GM12878 (cell line): ENCODE measurements at regions not wholly inside any gene's neighbourhood (a gene's known extent, or its start where the extent isn't known, plus 50 kb on each side); places are given as distances from the start of the nearest gene placed in this dataset.

ENCODE experiments used
- ATAC-seq: fragments of 200-7000 bp; cut with Tn5 transposase; 3 replicates; pipeline ENCODE4 v1.9.1; 2020; ENCODE audit warnings: mild to moderate bottlenecking, moderate library complexity
- BruUV-seq: library from RNA; stranded (reverse); fragments of 400-500 nt; replicated peaks from 2 replicates; lab custom pipeline; 2021; lab: Mats Ljungman, UMichigan
- CTCF ChIA-PET: fragments of 300-600 bp; sonication (Branson Sonifier 250); formaldehyde crosslinking; extraction: SDS; loops from one replicate; lab custom pipeline; 2021; ENCODE audit warnings: inconsistent platforms; lab: Yijun Ruan, JAX
- POLR2A ChIA-PET: fragments of 350-600 bp; formaldehyde crosslinking; extraction: SDS; loops from one replicate; lab custom pipeline; 2021; ENCODE audit warnings: inconsistent platforms; lab: Charles Lee
- RAD21 ChIA-PET: fragments of 300-600 bp; sonication (Branson Sonifier 250); formaldehyde crosslinking; loops from one replicate; lab custom pipeline; 2023; ENCODE audit warnings: antibody characterized with exemption; ENCODE audit not compliant: unreplicated experiment; lab: Charles Lee
- SMC1A ChIA-PET: fragments of 300-600 bp; sonication (Branson Sonifier 250); formaldehyde crosslinking; loops from one replicate; lab custom pipeline; 2023; ENCODE audit not compliant: unreplicated experiment, uncharacterized antibody; lab: Charles Lee
- DNase-seq: peaks from one replicate; pipeline ENCODE4 v3.0.0-alpha.2; 2011; ENCODE audit warnings: low read depth, low spot score
- FAIRE-seq: peaks from 3 replicates; lab custom pipeline; 2011; peaks lifted over from hg19 to GRCh38; lab: Jason Lieb, UNC
- H2AFZ ChIP-seq: 2 replicates; pipeline ENCODE4 v1.6.0; 2011; ENCODE audit warnings: low read depth, low read length, control low read depth; ENCODE audit not compliant: control insufficient read depth
- H3K27ac ChIP-seq: 2 replicates; pipeline ENCODE4 v1.5.1; 2011; ENCODE audit warnings: control low read depth; ENCODE audit not compliant: control insufficient read depth, insufficient read depth
- H3K27me3 ChIP-seq, 2 experiments: replicated peaks in 1 of 2; 2 replicates each; pipeline versions ENCODE4 v1.6.0 to v1.6.1; 2011; ENCODE audit warnings: low read length in 1 of 2; ENCODE audit not compliant: control insufficient read depth in 2 of 2, insufficient read depth in 2 of 2
- H3K36me3 ChIP-seq, 2 experiments: 2 replicates each; pipeline ENCODE4 v1.5.1; 2011; ENCODE audit warnings: low read length in 1 of 2; ENCODE audit not compliant: control insufficient read depth in 2 of 2, insufficient read depth in 2 of 2
- H3K4me1 ChIP-seq: 2 replicates; pipeline ENCODE4 v1.6.1; 2011; ENCODE audit warnings: mild to moderate bottlenecking, low read length, moderate library complexity, mixed read lengths; ENCODE audit not compliant: control insufficient read depth, insufficient read depth
- H3K4me2 ChIP-seq: 2 replicates; pipeline ENCODE4 v1.6.0; 2011; ENCODE audit warnings: control low read depth; ENCODE audit not compliant: control insufficient read depth, insufficient read depth
- H3K4me3 ChIP-seq: fragments of 200-600 bp; sonication (generic); 2 replicates; pipeline ENCODE4 v1.5.1; 2016
- H3K79me2 ChIP-seq: 2 replicates; pipeline ENCODE4 v1.6.0; 2011; ENCODE audit warnings: low read length; ENCODE audit not compliant: control insufficient read depth, insufficient read depth
- H3K9ac ChIP-seq: 2 replicates; pipeline ENCODE4 v1.8.0; 2011; ENCODE audit warnings: low read length, control low read depth, mixed read lengths; ENCODE audit not compliant: control insufficient read depth, insufficient read depth
- H3K9me3 ChIP-seq: replicated peaks from 3 replicates; pipeline ENCODE4 v1.5.1; 2011; ENCODE audit warnings: mild to moderate bottlenecking, low read length; ENCODE audit not compliant: control insufficient read depth, insufficient read depth
- H4K20me1 ChIP-seq: 2 replicates; pipeline ENCODE4 v1.6.0; 2011; ENCODE audit not compliant: control insufficient read depth, insufficient read depth
- ASH2L ChIP-seq: fragments of 300-600, 200-600 bp; sonication (generic); IDR thresholded peaks from 2 replicates; pipeline ENCODE4 v1.6.1; 2017; ENCODE audit warnings: low read depth, mild to moderate bottlenecking, borderline replicate concordance
- NFXL1 ChIP-seq: fragments of 450-650 bp; IDR thresholded peaks from 2 replicates; pipeline ENCODE4 v1.6.1; 2017; ENCODE audit warnings: antibody characterized with exemption, mild to moderate bottlenecking, borderline replicate concordance
- POLR2AphosphoS2 ChIP-seq: IDR thresholded peaks from 2 replicates; pipeline ENCODE4 v1.6.1; 2011; ENCODE audit warnings: low read depth, mild to moderate bottlenecking, low read length, improper control_type of control experiment, moderate library complexity
- RCOR1 ChIP-seq: conservative IDR thresholded peaks from 2 replicates; pipeline ENCODE4 v1.6.1; 2012; ENCODE audit warnings: low read depth, low read length, improper control_type of control experiment
- RFX5 ChIP-seq: IDR thresholded peaks from 2 replicates; pipeline ENCODE4 v1.6.1; 2011; ENCODE audit warnings: low read depth, low read length, improper control_type of control experiment
- WGBS: methylation state at CpG from one replicate; pipeline ENCODE4 v1.1.6; 2016; ENCODE audit warnings: low lambda C conversion rate; ENCODE audit not compliant: insufficient replicate concordance, insufficient coverage; ENCODE audit errors: missing lambda C conversion rate; 5-methylcytosine and 5-hydroxymethylcytosine counted together
- in situ Hi-C: fragments of 300-500 bp; cut with MboI; formaldehyde crosslinking; loops from 9 replicates; pipeline ENCODE4 v1.14.3; 2018; ENCODE audit warnings: mixed read lengths
- intact Hi-C: fragments of 100-400 bp; cut with micrococcal nuclease; formaldehyde crosslinking; loops from one replicate; pipeline ENCODE4 v1.14.2; 2022; ENCODE audit not compliant: unreplicated experiment
- TF ChIP-seq, protein P1 (sequence below): fragments of 450-650 bp; IDR thresholded peaks from 2 replicates; pipeline ENCODE4 v1.6.1; 2016; ENCODE audit warnings: mild to moderate bottlenecking
- TF ChIP-seq, protein P2 (sequence below): fragments of 450-650 bp; IDR thresholded peaks from 2 replicates; pipeline ENCODE4 v1.6.1; 2016; ENCODE audit warnings: mild to moderate bottlenecking
- TF ChIP-seq, protein P3 (sequence below): fragments of 450-650 bp; IDR thresholded peaks from 2 replicates; pipeline ENCODE4 v1.6.1; 2016; ENCODE audit warnings: mild to moderate bottlenecking, moderate library complexity, borderline replicate concordance

DNA sequence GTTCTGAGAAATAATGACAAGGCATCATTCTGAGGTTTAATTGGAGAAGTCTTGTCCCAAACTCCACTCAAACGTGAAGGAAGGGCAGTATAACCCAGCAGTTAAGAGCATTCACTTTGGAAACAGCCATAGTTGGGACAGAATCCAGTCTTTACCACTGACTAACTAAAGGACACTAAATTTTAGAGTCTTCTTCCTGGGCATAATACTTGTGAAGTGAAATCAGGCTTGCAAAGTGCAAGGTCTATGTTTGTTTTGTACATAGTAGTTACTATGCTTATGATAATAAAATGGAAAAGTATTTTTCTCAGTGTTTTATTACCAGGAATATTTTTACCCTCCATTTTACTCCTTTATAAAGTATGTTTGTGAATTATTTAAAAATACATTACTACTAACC lies 748.2 kb upstream of the ID2 start:
- ChIA-PET RAD21 (no interaction called here), CTCF (no interaction called here), SMC1A (interaction anchor here (1.4 kb wide), 1 partner anchor 21 kb away, joined by 3 read pairs; no protein-coding TSS in a partner anchor)
- no peaks in the 10 kb centered on the region for H3K36me3 ChIP-seq
- in situ Hi-C loops (no loop called here), intact Hi-C loops (no loop called here)
- H3K9me3 ChIP-seq: no peaks in the 10 kb centered on the region; the same call in 2 of the 3 replicates
- DNase-seq (no peak), ATAC-seq (no peak), FAIRE-seq (no peak)
- no TSS peak for BruUV-seq
- no peaks in the 10 kb centered on the region for H3K79me2 ChIP-seq
- H3K4me1 ChIP-seq: no peaks in the 10 kb centered on the region
- H4K20me1 ChIP-seq: no peaks in the 10 kb centered on the region
- no peak overlapping the region for H3K9ac ChIP-seq
- no peaks in the 10 kb centered on the region for H3K27me3 ChIP-seq
- 0% methylated on average over 1 of the region's 1 CpG for WGBS
- H3K27ac ChIP-seq: no peak overlapping the region
- H3K4me3 ChIP-seq: no peak overlapping the region
- TF ChIP-seq NFXL1 (no peak), POLR2AphosphoS2 (no peak), ASH2L (no peak), RFX5 (no peak), RCOR1 (no peak)
- TF ChIP-seq, protein P1, sequence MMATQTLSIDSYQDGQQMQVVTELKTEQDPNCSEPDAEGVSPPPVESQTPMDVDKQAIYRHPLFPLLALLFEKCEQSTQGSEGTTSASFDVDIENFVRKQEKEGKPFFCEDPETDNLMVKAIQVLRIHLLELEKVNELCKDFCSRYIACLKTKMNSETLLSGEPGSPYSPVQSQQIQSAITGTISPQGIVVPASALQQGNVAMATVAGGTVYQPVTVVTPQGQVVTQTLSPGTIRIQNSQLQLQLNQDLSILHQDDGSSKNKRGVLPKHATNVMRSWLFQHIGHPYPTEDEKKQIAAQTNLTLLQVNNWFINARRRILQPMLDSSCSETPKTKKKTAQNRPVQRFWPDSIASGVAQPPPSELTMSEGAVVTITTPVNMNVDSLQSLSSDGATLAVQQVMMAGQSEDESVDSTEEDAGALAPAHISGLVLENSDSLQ: no peak
- TF ChIP-seq, protein P2, sequence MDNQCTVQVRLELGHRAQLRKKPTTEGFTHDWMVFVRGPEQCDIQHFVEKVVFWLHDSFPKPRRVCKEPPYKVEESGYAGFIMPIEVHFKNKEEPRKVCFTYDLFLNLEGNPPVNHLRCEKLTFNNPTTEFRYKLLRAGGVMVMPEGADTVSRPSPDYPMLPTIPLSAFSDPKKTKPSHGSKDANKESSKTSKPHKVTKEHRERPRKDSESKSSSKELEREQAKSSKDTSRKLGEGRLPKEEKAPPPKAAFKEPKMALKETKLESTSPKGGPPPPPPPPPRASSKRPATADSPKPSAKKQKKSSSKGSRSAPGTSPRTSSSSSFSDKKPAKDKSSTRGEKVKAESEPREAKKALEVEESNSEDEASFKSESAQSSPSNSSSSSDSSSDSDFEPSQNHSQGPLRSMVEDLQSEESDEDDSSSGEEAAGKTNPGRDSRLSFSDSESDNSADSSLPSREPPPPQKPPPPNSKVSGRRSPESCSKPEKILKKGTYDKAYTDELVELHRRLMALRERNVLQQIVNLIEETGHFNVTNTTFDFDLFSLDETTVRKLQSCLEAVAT: no peak
- TF ChIP-seq, protein P3, sequence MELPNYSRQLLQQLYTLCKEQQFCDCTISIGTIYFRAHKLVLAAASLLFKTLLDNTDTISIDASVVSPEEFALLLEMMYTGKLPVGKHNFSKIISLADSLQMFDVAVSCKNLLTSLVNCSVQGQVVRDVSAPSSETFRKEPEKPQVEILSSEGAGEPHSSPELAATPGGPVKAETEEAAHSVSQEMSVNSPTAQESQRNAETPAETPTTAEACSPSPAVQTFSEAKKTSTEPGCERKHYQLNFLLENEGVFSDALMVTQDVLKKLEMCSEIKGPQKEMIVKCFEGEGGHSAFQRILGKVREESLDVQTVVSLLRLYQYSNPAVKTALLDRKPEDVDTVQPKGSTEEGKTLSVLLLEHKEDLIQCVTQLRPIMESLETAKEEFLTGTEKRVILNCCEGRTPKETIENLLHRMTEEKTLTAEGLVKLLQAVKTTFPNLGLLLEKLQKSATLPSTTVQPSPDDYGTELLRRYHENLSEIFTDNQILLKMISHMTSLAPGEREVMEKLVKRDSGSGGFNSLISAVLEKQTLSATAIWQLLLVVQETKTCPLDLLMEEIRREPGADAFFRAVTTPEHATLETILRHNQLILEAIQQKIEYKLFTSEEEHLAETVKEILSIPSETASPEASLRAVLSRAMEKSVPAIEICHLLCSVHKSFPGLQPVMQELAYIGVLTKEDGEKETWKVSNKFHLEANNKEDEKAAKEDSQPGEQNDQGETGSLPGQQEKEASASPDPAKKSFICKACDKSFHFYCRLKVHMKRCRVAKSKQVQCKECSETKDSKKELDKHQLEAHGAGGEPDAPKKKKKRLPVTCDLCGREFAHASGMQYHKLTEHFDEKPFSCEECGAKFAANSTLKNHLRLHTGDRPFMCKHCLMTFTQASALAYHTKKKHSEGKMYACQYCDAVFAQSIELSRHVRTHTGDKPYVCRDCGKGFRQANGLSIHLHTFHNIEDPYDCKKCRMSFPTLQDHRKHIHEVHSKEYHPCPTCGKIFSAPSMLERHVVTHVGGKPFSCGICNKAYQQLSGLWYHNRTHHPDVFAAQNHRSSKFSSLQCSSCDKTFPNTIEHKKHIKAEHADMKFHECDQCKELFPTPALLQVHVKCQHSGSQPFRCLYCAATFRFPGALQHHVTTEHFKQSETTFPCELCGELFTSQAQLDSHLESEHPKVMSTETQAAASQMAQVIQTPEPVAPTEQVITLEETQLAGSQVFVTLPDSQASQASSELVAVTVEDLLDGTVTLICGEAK: no peak
- TF ChIP-seq, all 136 proteins: peak for 0
- no peak overlapping the region for H3K4me2 ChIP-seq
- H2AFZ ChIP-seq: no peak overlapping the region
- POLR2A ChIA-PET: no interaction called here
